ENCODE measurements at regions not wholly inside any gene's neighbourhood (a gene's known extent, or its start where the extent isn't known, plus 50 kb on each side); places are given as distances from the start of the nearest gene placed in this dataset.

- no peak for TF ChIP-seq POLR2A (IDR thresholded peaks at IDR 0.05)
- no peak for TF ChIP-seq CTCF (IDR thresholded peaks at IDR 0.05 in 4 of 5, conservative IDR thresholded peaks at IDR 0.05 in 1 of 5)
Observed at GRCh38 chr7:15888090-15888489, 201.6 kb upstream of the MEOX2 start.
